ENCODE measurements at regions not wholly inside any gene's neighbourhood (a gene's known extent, or its start where the extent isn't known, plus 50 kb on each side); places are given as distances from the start of the nearest gene placed in this dataset.

DNA sequence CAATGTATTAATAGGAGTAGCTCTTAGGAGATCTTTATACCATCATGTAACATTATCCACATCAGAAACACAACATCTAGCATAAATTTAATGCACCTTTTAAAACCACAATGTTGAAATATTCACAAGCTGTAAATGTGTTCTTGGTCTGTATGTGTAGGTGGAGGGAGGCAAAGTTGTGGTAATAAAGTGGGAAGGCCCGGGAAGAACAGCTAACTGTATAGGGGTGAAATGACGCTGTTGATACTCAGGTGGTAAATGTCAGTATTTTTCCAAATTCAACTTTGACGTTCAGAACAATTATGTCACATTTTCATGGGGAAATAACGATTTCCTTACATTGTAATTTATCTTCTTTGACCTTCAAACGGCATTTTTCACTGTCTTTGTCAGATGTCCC, 146.0 kb upstream of the STMND1 start:
- no peak overlapping the region for H3K27ac ChIP-seq
- no peaks in the 10 kb centered on the region for H3K9me3 ChIP-seq
- H3K36me3 ChIP-seq: no peaks in the 10 kb centered on the region
- H3K4me3 ChIP-seq: no peak overlapping the region
- no peaks in the 10 kb centered on the region for H3K27me3 ChIP-seq
- no peaks in the 10 kb centered on the region for H3K4me1 ChIP-seq
- intact Hi-C loops (cut with DNase I; ENCODE audit: low total_unique reads): no loop called here
- TF ChIP-seq, protein P1, sequence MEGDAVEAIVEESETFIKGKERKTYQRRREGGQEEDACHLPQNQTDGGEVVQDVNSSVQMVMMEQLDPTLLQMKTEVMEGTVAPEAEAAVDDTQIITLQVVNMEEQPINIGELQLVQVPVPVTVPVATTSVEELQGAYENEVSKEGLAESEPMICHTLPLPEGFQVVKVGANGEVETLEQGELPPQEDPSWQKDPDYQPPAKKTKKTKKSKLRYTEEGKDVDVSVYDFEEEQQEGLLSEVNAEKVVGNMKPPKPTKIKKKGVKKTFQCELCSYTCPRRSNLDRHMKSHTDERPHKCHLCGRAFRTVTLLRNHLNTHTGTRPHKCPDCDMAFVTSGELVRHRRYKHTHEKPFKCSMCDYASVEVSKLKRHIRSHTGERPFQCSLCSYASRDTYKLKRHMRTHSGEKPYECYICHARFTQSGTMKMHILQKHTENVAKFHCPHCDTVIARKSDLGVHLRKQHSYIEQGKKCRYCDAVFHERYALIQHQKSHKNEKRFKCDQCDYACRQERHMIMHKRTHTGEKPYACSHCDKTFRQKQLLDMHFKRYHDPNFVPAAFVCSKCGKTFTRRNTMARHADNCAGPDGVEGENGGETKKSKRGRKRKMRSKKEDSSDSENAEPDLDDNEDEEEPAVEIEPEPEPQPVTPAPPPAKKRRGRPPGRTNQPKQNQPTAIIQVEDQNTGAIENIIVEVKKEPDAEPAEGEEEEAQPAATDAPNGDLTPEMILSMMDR (IDR thresholded peaks at IDR 0.05): no peak
- no peak for DNase-seq

DNA sequence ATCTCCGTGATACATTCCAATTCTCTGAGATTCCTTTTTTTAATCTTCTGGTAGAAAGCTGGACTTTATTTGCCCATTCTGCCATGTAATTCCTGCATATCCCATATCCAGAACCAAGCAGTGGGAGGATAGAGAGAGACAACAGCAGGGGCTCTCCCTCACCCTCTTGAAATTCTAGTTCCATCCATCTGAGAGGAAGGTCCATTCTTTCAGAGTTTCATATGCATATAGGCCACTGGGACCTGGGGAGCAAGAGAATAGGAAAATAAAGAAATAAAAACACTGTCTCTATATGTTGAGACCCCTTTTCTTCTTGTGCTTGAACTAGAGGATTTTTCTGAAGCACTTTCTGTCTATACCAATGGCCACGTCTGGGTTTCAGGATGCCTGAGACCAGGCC, 147.9 kb upstream of the STMND1 start:
- intact Hi-C loops (cut with DNase I; ENCODE audit: low total_unique reads): no loop called here
- no peaks in the 10 kb centered on the region for H3K36me3 ChIP-seq

DNA sequence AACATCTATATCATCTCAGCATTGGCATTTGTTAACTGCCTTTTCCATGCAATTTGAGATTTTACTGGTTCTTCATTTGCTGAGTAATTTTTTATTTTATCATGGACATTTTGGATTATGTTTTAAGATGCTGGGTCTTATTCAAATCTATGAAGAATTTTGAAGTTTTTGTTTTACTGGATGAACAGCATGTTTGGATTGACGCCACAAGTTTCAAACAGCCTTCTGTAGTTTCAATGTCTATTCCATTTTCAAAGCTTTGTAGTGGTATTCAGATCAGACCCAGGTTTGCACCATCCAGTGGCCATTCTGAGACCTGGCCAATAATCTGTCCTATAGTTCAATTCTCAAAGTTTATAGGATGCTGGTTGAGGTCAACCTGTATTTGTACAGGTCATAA, 148.4 kb upstream of the STMND1 start:
- Histone ChIP-seq H3K27ac (no peak overlapping the region), H3K36me3 (no peaks in the 10 kb centered on the region), H3K4me1 (no peaks in the 10 kb centered on the region), H3K4me3 (no peak overlapping the region), H3K9me3 (no peaks in the 10 kb centered on the region), H3K27me3 (no peaks in the 10 kb centered on the region)
- TF ChIP-seq POLR2A (IDR thresholded peaks at IDR 0.05): no peak
- TF ChIP-seq, protein P1 (IDR thresholded peaks at IDR 0.05): no peak
- intact Hi-C loops (cut with DNase I; ENCODE audit: low total_unique reads): no loop called here
- DNase-seq: no peak

More for the DNA sequence above, 147.9 kb upstream of the STMND1 start:
- no peak for TF ChIP-seq POLR2A (IDR thresholded peaks at IDR 0.05)
- TF ChIP-seq, protein P1 (IDR thresholded peaks at IDR 0.05): no peak
- no peak overlapping the region for H3K4me3 ChIP-seq
- no peaks in the 10 kb centered on the region for H3K9me3 ChIP-seq
- no peak for DNase-seq
- H3K4me1 ChIP-seq: no peaks in the 10 kb centered on the region
- no peak overlapping the region for H3K27ac ChIP-seq
- H3K27me3 ChIP-seq: no peaks in the 10 kb centered on the region

DNA sequence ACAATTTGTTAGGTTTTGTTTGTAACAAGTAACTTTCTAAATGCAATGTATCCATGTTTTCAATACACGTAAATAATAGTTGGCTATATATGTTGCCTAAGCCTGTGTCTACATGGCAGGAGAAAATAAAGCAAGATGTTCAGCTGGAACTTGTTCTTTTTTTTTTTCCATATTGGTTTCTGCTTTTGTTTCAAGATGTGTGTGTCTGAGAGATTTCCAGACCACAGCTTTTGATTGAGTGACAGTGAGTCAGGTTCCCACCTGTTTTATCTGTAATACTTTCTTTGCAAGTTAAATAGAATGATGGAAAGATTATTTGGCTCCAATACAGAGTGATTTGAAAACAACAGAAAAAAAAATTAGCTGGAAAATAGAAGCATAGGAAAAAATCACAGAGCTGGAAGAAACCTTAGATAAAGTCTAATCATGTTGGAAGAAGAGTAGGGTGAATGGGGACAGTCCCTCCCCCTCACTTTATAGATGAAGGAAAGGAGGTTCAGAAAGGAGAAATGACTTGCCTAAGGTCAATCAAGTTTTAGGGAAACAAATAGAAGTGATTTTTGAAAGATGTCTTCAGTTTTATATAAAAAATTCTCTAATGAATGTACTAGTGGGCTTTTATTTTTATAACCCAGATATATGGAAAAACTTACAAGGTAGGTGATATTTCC, 150.9 kb upstream of the STMND1 start:
- no peak for TF ChIP-seq POLR2A (IDR thresholded peaks at IDR 0.05)
- TF ChIP-seq, protein P1 (IDR thresholded peaks at IDR 0.05): no peak
- H3K4me1 ChIP-seq: peaks cover 0 to 3% of the 10 kb centered on the region in 2 donors
- no peaks in the 10 kb centered on the region for H3K9me3 ChIP-seq
- H3K4me3 ChIP-seq: no peak overlapping the region
- no peak for DNase-seq
- no peaks in the 10 kb centered on the region for H3K36me3 ChIP-seq
- no peak overlapping the region for H3K27ac ChIP-seq
- intact Hi-C loops (cut with DNase I; ENCODE audit: low total_unique reads): no loop called here
- H3K27me3 ChIP-seq: no peaks in the 10 kb centered on the region

DNA sequence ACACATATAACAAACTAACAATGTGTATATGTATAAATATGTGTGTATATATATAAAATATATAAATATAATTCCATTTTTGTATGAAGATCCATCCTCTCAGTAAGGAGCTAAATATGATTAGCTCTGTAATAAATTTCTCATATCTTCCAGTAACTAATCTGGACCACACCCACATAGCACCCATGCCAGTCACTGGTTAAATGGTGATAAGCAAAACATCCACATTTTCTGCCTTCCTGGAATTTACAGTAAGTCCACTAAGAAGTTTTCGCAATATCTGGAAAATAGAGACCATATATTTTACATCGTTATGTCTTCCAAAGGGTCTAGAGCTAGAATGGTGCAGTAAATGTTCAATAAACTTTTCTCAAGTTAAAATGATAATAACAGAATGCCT, 151.5 kb upstream of the STMND1 start:
- Histone ChIP-seq H3K4me1 (peaks cover 0 to 3% of the 10 kb centered on the region in 2 donors), H3K9me3 (no peaks in the 10 kb centered on the region), H3K4me3 (no peak overlapping the region), H3K27ac (no peak overlapping the region), H3K27me3 (no peaks in the 10 kb centered on the region), H3K36me3 (no peaks in the 10 kb centered on the region)
- intact Hi-C loops (cut with DNase I; ENCODE audit: low total_unique reads): no loop called here
- DNase-seq: no peak
- TF ChIP-seq, protein P1 (IDR thresholded peaks at IDR 0.05): no peak
- no peak for TF ChIP-seq POLR2A (IDR thresholded peaks at IDR 0.05)
